Peyer's patch (tissue), 4 donors: ENCODE measurements at regions not wholly inside any gene's neighbourhood (a gene's known extent, or its start where the extent isn't known, plus 50 kb on each side); places are given as distances from the start of the nearest gene placed in this dataset.

ENCODE experiments used
- DNase-seq, 3 donors: peaks; one replicate each; pipeline ENCODE4 v3.0.0-alpha.2; 2017 to 2019
- H3K27ac ChIP-seq, 4 donors: fragments of 200-600 bp; sonication (generic); one replicate each; pipeline ENCODE4 v1.5.1; 2016 to 2019
- H3K27me3 ChIP-seq, 2 donors: fragments of 200-600 bp; sonication (generic); one replicate each; pipeline ENCODE4 v1.5.1; 2019
- H3K36me3 ChIP-seq, 3 donors: fragments of 200-600 bp; sonication (generic); one replicate each; pipeline ENCODE4 v1.5.1; 2016 to 2019
- H3K4me1 ChIP-seq, 4 donors: fragments of 200-600 bp; sonication (generic); one replicate each; pipeline ENCODE4 v1.5.1; 2016 to 2019
- H3K4me3 ChIP-seq, 4 donors: fragments of 200-600 bp; sonication (generic); 1 replicate in 3 of 4; 2 replicates in 1 of 4; pipeline ENCODE4 v1.5.1; 2016 to 2019; ENCODE audit warnings: mild to moderate bottlenecking in 1 of 4
- H3K9me3 ChIP-seq, 4 donors: fragments of 200-600 bp; sonication (generic); one replicate each; pipeline ENCODE4 v1.5.1; 2016 to 2019; ENCODE audit warnings: mild to moderate bottlenecking in 1 of 4
- POLR2A ChIP-seq, 2 donors: fragments of 450-650 bp; IDR thresholded peaks; one replicate each; pipeline ENCODE4 v1.5.1; 2017; ENCODE audit warnings: antibody characterized with exemption in 2 of 2, mild to moderate bottlenecking in 2 of 2, moderate library complexity in 2 of 2
- TF ChIP-seq, protein P1 (sequence below), 6 experiments: fragments of 450-650 bp in 4 of 6; fragments of 200-600 bp in 2 of 6; sonication (generic) in 1 of 6; IDR thresholded peaks; one replicate each; pipeline ENCODE4 v1.5.1; 2017 to 2019; ENCODE audit warnings: antibody characterized with exemption in 6 of 6, mild to moderate bottlenecking in 3 of 6, moderate library complexity in 1 of 6

DNA sequence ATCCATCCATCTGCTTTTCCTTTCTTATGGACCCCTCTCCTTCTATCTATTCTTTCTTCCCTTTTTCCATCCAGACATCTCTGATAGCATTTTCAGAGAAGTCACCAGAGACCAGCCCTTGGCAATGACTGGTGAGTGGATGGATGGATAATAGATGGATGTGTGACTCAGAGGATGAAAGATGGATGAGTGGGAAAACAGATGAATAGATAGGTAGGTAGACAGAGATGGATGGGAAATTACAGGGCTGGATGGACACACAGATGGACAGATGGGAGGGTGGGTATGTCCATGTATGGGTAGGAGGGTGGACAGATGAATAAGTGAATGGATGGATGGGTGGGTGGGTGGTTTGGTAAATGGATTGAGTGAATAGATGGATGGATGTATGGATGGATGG is 101.0 kb downstream of the LITAF start:
- no peak overlapping the region for H3K27ac ChIP-seq
- TF ChIP-seq POLR2A (IDR thresholded peaks at IDR 0.05), result no peak
- no peak overlapping the region for H3K4me3 ChIP-seq
- no peaks in the 10 kb centered on the region for H3K36me3 ChIP-seq
- no peaks in the 10 kb centered on the region for H3K4me1 ChIP-seq
- no peak for DNase-seq
- peaks cover 0 to 8% (median 0%) of the 10 kb centered on the region in 4 donors for H3K9me3 ChIP-seq
- H3K27me3 ChIP-seq, result no peaks in the 10 kb centered on the region

DNA sequence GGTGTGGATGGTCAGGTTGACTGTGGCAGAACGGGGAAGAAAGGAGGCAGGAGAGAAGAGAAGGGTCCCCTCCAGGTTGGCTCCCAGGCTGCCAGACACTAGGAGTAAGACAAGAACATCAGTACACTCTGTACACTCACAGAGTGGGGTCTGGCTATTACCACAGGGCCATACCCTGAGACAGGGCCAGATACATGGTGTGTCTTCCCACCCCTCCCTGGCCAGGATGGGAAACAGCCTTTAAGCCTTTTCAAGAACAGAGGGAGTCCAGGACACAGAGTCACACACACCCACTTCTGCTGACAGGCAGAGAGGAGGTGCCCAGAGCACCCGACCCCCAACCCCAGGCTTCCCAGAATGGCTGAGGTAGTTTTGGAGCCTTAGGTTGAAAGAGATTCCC is 99.4 kb downstream of the LITAF start:
- Histone ChIP-seq H3K27me3 (no peaks in the 10 kb centered on the region), H3K27ac (no peak overlapping the region), H3K4me1 (no peaks in the 10 kb centered on the region), H3K9me3 (peaks cover 0 to 8% (median 0%) of the 10 kb centered on the region in 4 donors), H3K4me3 (no peak overlapping the region), H3K36me3 (no peaks in the 10 kb centered on the region)
- no peak for DNase-seq
- TF ChIP-seq, protein P1, sequence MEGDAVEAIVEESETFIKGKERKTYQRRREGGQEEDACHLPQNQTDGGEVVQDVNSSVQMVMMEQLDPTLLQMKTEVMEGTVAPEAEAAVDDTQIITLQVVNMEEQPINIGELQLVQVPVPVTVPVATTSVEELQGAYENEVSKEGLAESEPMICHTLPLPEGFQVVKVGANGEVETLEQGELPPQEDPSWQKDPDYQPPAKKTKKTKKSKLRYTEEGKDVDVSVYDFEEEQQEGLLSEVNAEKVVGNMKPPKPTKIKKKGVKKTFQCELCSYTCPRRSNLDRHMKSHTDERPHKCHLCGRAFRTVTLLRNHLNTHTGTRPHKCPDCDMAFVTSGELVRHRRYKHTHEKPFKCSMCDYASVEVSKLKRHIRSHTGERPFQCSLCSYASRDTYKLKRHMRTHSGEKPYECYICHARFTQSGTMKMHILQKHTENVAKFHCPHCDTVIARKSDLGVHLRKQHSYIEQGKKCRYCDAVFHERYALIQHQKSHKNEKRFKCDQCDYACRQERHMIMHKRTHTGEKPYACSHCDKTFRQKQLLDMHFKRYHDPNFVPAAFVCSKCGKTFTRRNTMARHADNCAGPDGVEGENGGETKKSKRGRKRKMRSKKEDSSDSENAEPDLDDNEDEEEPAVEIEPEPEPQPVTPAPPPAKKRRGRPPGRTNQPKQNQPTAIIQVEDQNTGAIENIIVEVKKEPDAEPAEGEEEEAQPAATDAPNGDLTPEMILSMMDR (IDR thresholded peaks at IDR 0.05), result no peak
- no peak for TF ChIP-seq POLR2A (IDR thresholded peaks at IDR 0.05)

- TF ChIP-seq, protein P1 (IDR thresholded peaks at IDR 0.05), result no peak
- TF ChIP-seq POLR2A (IDR thresholded peaks at IDR 0.05), result no peak
- H3K9me3 ChIP-seq, result peaks cover 0 to 8% (median 0%) of the 10 kb centered on the region in 4 donors
- H3K27me3 ChIP-seq, result no peaks in the 10 kb centered on the region
- no peak for DNase-seq
- no peaks in the 10 kb centered on the region for H3K4me1 ChIP-seq
- no peak overlapping the region for H3K4me3 ChIP-seq
- H3K36me3 ChIP-seq, result no peaks in the 10 kb centered on the region
- H3K27ac ChIP-seq, result no peak overlapping the region
These were observed 98.4 kb downstream of the LITAF start for GRCh38 chr16:11488304-11488703.

- peaks cover 0 to 6% (median 0%) of the 10 kb centered on the region in 4 donors for H3K4me1 ChIP-seq
- no peak overlapping the region for H3K27ac ChIP-seq
- no peak overlapping the region for H3K4me3 ChIP-seq
- no peaks in the 10 kb centered on the region for H3K27me3 ChIP-seq
- no peaks in the 10 kb centered on the region for H3K9me3 ChIP-seq
- no peaks in the 10 kb centered on the region for H3K36me3 ChIP-seq
- no peak for TF ChIP-seq POLR2A (IDR thresholded peaks at IDR 0.05)
- TF ChIP-seq, protein P1 (IDR thresholded peaks at IDR 0.05), result no peak
- DNase-seq, result no peak
These were observed 95.2 kb downstream of the LITAF start for GRCh38 chr16:11491524-11491923.

DNA sequence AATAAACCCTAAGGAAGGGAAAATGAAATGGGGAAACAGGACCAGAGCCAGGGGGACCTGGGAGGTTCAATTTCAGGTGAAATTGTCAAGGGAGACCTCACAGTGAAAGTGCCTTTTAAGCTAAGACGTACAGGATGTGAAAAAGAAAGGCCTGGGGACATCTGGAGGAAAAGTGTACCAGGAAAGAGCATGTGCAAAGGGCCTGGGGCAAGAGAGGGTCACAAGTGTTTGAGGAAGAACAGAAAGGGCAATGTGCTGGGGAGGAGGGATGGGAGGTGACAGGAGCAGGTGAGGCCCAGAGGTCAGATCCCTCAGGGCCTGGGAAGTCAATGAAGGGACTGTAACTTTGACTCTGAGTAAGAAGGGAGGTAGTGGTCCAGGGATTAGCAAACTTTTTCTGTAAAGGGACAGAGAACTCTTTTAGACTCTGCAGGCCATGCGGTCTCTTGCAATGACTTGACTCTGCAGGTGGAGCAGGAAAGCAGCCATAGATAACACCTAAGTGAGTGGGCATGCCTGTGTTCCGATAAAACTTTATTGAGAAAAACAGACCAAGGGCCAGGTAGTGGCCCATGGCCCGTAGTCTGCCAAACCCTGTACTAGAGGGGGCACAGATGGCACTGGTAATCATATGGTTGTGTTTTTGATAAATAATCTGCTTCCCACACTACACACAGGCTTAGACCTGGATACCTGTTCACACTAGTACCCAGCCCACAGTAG is 93.8 kb downstream of the LITAF start:
- Histone ChIP-seq H3K27me3 (no peaks in the 10 kb centered on the region), H3K4me3 (no peak overlapping the region), H3K36me3 (no peaks in the 10 kb centered on the region), H3K9me3 (no peaks in the 10 kb centered on the region), H3K27ac (no peak overlapping the region), H3K4me1 (peaks cover 0 to 21% (median 2%) of the 10 kb centered on the region in 4 donors)
- DNase-seq, result no peak
- no peak for TF ChIP-seq POLR2A (IDR thresholded peaks at IDR 0.05)
- TF ChIP-seq, protein P1 (IDR thresholded peaks at IDR 0.05), result no peak

DNA sequence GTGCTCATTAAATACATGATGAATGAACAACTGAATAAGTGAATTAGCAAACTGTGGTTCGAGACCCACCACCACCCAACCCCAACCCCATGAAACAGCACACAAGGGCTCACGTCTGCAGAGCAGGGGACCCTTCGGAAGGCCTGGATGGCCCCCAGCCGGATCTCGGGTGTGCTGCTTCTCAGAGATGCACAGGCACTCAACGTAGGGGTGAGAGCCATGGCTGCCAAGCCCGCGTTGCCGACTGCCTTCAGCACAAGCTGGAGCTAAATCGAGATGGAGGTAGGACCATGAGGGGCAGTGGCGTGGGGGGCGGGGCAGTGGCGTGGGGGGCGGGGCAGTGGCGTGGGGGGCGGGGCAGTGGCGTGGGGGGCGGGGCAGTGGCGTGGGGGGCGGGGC is 93.2 kb downstream of the LITAF start:
- H3K27ac ChIP-seq, result no peak overlapping the region
- no peaks in the 10 kb centered on the region for H3K9me3 ChIP-seq
- no peak for TF ChIP-seq POLR2A (IDR thresholded peaks at IDR 0.05)
- TF ChIP-seq, protein P1 (IDR thresholded peaks at IDR 0.05), result no peak
- no peaks in the 10 kb centered on the region for H3K36me3 ChIP-seq
- DNase-seq, result no peak
- no peaks in the 10 kb centered on the region for H3K27me3 ChIP-seq
- H3K4me3 ChIP-seq, result no peak overlapping the region
- peaks cover 0 to 23% (median 2%) of the 10 kb centered on the region in 4 donors for H3K4me1 ChIP-seq
